Kidney glomerular epithelial cell (primary cell): ENCODE measurements at regions not wholly inside any gene's neighbourhood (a gene's known extent, or its start where the extent isn't known, plus 50 kb on each side); places are given as distances from the start of the nearest gene placed in this dataset.
"Not testable (repeated sequence)": the region's sequence is repeated elsewhere in the genome, so short reads cannot be mapped to it uniquely, and the experiment has no call there.

ENCODE experiments used
- DNase-seq: peaks from one replicate; lab custom pipeline; 2025; lab: John Stamatoyannopoulos, UW

GRCh38 chr5:92320446-92320845 lies 937.3 kb upstream of the ARRDC3 start:
- peak; percentile 23 for DNase-seq

DNA sequence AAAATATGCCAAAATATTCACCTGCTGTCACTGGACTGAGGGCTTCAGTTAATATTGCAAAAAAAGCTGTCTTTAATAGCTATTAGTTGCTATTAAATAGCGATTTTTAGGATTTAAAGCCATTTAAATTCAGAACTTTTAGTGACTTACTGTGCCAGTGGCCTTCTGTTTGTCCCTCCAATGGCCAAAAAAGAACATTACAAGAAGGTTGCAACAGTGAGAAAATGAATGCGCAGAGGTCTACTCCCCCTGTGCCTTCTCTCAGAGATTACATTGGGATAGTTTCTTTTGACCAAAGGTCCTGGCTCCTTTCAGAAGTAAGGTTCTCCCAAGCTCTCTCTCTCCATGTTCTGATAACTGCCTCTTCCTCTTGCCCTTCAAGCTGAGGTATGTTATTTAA lies 930.3 kb upstream of the ARRDC3 start:
- no peak for DNase-seq

DNA sequence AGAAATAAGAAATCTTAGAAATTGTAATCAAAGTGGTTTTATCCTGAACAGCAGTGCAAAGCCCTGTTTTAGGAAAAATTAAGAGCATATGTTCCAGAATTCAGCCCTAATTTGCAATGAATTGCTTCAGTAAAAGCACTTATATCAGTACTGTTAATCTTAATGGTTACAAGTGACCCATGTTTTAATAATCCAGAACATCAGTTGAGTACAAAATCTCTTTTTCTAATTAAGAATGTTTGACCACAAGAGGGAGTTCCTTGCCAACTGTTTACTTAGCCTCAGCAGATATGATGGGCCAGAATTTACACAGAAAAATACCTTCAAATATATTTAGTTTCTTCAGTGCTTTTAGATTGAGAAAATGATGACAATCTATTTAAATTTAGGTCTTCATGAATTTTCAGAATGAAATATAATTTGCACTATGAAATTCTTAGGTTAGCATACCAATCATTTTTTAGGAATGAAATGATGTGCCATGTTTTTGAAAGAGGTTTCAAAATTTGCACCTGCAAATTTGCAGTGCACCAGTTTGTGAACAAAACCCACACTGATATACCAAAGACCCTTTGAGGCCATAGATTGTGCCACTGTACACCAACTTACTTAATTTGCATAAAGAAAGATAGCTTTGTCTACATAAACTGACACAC lies 926.3 kb upstream of the ARRDC3 start:
- peak; percentile 12 for DNase-seq

GRCh38 chr5:92308679-92309078 lies 925.6 kb upstream of the ARRDC3 start:
- DNase-seq: no peak

DNA sequence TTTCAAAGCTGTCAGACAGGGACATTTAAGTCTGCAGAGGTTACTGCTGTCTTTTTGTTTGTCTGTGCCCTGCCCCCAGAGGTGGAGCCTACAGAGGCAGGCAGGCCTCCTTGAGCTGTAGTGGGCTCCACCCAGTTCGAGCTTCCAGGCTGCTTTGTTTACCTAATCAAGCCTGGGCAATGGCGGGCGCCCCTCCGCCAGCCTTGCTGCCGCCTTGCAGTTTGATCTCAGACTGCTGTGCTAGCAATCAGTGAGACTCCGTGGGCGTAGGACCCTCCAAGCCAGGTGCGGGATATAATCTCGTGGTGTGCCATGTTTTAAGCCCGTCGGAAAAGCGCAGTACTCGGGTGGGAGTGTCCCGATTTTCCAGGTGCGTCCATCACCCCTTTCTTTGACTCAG lies 919.2 kb upstream of the ARRDC3 start:
- not testable (repeated sequence) for DNase-seq

DNA sequence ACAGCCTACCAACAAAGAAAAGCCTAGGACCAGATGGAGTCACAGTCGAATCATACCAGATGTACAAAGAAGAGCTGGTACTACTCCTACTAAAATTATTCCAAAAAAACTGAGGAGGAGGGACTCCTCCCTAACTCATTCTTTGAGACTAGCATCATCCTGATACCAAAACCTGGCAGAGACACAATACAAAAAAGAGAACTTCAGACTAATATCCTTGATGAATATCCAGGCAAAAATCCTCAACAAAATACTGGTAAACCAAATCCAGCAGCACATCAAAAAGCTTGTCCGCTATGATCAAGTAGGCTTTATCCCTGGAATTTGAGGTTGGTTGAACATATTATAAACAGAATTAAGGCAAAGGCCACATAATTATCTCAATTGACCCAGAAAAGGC lies 900.4 kb upstream of the ARRDC3 start:
- DNase-seq: no peak

DNA sequence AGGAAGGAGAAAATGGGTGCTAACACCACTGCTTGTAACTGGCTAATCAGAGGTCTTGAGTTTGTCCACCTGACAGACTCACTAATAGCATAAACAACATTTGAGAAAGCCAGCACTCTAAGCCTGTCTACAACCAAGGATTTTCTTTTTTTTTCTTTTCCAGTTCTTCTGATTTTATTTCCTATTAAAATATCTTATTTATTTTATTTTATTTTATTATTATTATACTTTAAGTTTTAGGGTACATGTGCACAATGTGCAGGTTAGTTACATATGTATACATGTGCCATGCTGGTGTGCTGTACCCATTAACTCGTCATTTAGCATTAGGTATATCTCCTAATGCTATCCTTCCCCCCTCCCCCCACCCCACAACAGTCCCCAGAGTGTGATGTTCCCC lies 888.6 kb upstream of the ARRDC3 start:
- DNase-seq: not testable (repeated sequence)

GRCh38 chr5:92268343-92268742 lies 885.2 kb upstream of the ARRDC3 start:
- no peak for DNase-seq

DNA sequence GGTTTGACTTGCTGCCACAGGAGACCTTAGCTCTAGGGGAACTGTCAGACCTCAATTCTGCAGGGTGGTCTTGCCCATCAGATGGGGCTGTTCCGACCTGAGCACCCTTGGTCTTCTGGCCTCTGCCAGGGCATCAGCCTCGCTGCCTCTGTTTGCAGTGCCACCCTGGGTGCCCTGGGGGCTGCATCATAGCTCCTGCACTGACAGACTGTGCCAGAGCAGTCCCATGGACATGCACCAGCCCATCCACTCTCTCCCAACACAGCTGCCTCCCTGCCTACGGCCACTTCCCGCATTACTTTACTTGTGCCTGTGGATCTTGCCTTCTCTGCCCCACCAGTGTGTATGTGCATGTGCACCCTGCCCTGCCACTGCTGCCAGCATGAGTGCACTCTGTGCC lies 884.7 kb upstream of the ARRDC3 start:
- no peak for DNase-seq

DNA sequence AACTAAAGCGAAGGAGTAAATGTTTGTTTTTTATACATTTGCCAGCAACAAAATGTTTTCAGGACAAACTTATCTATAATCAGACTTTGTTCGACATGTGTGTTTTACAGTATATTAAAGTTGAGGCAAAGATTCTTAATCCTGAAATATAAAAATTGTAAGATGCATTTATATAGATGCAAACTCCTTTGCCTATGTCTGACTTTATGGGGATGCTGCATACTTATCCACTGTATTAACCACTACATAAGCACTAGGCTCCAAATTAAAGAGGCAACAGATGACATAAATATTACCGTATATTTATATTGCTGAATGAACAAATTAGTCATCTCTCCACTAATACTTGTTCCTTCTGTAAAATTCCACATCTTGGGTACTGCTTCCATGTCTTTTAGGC lies 882.7 kb upstream of the ARRDC3 start:
- DNase-seq: no peak

DNA sequence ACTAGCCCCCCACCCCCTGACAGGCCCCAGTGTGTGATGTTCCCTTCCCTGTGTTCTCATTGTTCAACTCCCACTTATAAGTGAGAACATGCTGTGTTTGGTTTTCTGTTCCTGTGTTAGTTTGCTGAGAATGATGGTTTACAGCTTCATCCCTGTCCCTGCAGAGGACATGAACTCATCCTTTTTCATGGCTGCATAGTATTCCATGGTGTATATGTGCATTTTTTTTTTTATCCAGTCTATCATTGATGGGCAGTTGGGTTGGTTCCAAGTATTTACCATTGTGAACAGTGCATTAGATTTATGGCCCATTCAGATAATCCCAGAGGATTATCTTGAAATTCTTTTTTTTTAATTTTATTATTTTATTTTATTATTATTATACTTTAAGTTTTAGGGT lies 872.5 kb upstream of the ARRDC3 start:
- not testable (repeated sequence) for DNase-seq

- no peak for DNase-seq
Measured at GRCh38 chr5:92248518-92248917, 865.4 kb upstream of the ARRDC3 start.

GRCh38 chr5:92242170-92242569 lies 859.1 kb upstream of the ARRDC3 start:
- no peak for DNase-seq

GRCh38 chr5:92237896-92238295 lies 854.8 kb upstream of the ARRDC3 start:
- DNase-seq: no peak

- no peak for DNase-seq
Measured at GRCh38 chr5:92222449-92222848, 839.3 kb upstream of the ARRDC3 start.

DNA sequence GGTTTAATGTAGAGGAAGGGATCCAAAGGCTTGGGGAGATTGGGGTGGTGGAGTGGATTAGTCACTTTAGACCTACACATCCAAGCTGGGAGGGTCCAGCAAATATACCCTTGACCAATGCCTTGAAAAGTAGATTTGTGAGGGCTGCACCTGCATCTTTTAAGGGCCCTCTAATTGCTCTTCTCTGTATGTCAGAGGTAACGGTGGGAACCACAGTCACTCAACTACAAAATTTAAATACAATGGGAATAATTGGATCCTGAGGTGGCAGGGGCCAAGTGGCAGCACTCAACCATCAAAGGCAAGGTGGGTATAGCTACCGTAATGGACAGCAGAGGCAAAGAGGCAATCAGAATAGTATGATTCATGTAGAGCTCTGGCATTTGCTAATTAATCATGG lies 833.7 kb upstream of the ARRDC3 start:
- not testable (repeated sequence) for DNase-seq

DNA sequence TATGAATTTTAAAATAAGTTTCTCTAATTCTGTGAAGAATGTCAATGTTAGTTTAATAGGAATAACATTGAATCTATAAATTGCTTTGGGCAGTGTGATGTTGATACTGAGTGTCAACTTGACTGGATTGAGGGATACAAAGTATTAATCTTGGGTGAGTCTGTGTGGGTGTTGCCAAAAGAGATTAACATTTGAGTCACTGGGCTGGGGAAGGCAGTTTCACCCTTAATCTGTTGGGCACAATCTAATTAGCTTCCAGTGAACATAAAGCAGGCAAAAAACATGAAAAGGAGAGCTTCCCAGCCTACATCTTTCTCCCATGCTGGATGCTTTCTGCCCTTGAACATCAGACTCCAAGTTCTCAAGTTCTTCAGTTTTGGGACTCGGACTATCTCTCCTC lies 832.0 kb upstream of the ARRDC3 start:
- DNase-seq: no peak

DNA sequence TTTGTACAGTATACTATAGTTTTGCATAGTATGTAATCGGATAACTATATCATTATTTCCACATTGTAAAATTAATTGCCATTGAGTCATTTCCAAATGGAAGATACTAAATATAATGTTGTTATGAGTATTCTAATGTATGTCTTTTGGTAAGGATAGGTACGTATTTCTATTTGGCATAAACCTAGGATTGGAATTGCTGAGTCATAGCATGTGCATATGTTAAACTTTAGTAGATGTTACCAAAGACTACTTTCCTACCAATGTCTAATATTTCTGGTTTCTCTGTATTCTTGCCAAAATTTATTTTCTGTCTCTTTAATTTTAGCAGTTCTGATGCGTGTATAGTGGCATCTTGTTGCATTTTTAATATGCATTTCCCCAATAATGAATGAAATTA lies 825.1 kb upstream of the ARRDC3 start:
- DNase-seq: no peak

- DNase-seq: no peak
Measured at GRCh38 chr5:92207151-92207550, 824.0 kb upstream of the ARRDC3 start.

DNA sequence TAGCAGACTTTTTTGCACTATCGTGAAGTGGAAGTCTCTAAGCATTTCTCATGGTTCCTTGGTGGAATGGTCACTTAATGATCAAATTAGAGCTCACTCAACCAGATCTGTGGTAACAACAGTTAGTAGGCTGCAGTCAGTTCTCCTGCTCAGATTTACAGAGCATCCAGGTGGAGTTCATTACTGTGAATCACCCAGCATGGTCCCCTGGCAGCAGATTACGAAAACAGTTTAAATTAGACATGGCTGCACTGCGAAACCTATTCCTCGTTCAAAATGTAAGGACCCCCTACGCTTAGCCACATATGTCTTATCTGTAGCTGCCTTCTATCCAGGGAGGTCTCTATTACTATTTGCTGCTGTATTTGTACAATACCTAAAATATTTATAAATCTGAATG lies 823.6 kb upstream of the ARRDC3 start:
- no peak for DNase-seq

DNA sequence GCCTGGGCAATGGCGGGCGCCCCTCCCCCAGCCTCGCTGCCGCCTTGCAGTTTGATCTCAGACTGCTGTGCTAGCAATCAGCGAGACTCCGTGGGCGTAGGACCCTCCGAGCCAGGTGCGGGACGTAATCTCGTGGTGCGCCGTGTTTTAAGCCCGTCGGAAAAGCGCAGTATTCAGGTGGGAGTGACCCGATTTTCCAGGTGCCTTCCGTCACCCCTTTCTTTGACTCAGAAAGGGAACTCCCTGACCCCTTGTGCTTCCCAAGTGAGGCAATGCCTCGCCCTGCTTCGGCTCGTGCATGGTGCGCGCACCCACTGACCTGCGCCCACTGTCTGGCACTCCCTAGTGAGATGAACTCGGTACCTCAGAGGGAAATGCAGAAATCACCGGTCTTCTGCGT lies 815.9 kb upstream of the ARRDC3 start:
- DNase-seq: not testable (repeated sequence)

DNA sequence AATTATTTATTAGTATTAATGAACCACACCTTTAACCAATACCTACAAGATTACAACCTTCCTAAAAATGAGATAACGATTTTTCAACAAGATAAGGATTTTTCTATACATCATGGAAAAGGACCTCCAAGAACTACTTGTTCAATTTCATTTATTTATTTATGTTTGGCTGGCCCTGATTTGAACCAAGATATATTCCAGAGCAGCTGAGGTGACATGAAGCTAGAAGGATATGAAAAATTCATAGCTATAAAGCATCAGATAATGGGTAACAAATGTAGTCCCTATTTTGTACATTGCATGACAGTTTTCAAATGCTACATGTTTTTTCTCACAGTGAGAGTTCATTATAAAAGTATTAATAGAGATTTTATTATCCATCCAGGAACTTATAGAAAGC lies 798.5 kb upstream of the ARRDC3 start:
- DNase-seq: no peak

DNA sequence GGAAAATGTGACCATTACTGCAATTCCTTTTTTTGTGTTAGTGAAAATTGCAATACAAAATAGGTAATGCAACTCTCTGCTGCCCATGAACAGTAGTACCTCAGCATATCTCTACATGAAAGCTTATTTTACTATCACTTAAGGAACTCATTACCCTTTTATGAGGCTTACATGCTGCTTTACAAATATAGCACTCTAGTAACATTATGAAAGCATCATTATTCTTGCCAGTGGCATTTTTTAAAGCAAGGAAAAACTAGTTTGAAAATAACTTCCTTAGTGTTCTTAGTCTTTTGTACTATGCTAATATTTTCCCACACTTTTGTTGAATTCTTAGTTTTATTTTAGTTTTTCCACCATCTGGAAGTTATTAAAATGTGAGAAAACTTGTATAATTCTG lies 797.3 kb upstream of the ARRDC3 start:
- DNase-seq: no peak

DNA sequence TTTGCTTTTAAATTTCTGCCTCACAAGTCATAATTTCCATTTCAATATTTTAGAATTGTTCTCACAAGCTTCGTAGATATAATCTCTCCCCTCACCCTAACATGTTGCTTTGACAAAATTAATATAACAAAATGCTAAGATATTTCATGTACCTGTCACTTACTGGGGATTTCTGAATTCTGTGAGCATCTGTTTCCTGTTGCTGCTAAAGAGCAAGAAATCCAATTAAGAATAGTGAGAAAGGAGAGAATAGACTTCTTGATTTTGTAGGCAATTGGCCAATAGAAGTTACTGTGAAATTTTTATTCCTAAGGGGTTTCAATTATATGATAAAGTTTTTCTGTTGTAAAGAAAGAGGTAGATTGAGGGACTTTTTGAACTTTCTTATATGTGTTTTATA lies 796.5 kb upstream of the ARRDC3 start:
- DNase-seq: no peak
